ENCODE measurements at regions not wholly inside any gene's neighbourhood (a gene's known extent, or its start where the extent isn't known, plus 50 kb on each side); places are given as distances from the start of the nearest gene placed in this dataset.

- H3K79me2 ChIP-seq: no peaks in the 10 kb centered on the region
- H4K20me1 ChIP-seq (ENCODE audit: insufficient read depth, poor library complexity, severe bottlenecking): no peaks in the 10 kb centered on the region
- no peaks in the 10 kb centered on the region for H3K4me1 ChIP-seq (ENCODE audit: insufficient read depth)
- TF ChIP-seq CTCF (IDR thresholded peaks at IDR 0.05; ENCODE audit: poor library complexity): no peak
- no peak for TF ChIP-seq EZH2phosphoT487 (IDR thresholded peaks at IDR 0.05; ENCODE audit: low read depth, severe bottlenecking, unreplicated experiment)
- TF ChIP-seq EZH2 (IDR thresholded peaks at IDR 0.05; ENCODE audit: borderline replicate concordance): no peak
- H3K27ac ChIP-seq: no peak overlapping the region
- no peak overlapping the region for H3K4me2 ChIP-seq
- H3K36me3 ChIP-seq (replicated peaks; ENCODE audit: insufficient read depth, low read depth): no peaks in the 10 kb centered on the region
- 96% methylated on average over 3 of the region's 3 CpGs for WGBS (ENCODE audit: low lambda C conversion rate, missing lambda C conversion rate)
- H3K4me3 ChIP-seq: no peak overlapping the region
- no peak for DNase-seq (ENCODE audit: low spot score)
- H3K9me3 ChIP-seq (ENCODE audit: low read depth): no peaks in the 10 kb centered on the region
- H3K27me3 ChIP-seq: no peaks in the 10 kb centered on the region
- H2AFZ ChIP-seq: no peak overlapping the region
- no peaks in the 10 kb centered on the region for H3K9me2 ChIP-seq (replicated peaks; ENCODE audit: insufficient read depth)
Observed at GRCh38 chr10:64547168-64547567, 1026.0 kb downstream of the REEP3 start.

- no peak overlapping the region for H3K27ac ChIP-seq
- TF ChIP-seq EZH2phosphoT487 (IDR thresholded peaks at IDR 0.05; ENCODE audit: low read depth, severe bottlenecking, unreplicated experiment) (no peak), EZH2 (IDR thresholded peaks at IDR 0.05; ENCODE audit: borderline replicate concordance) (no peak), CTCF (IDR thresholded peaks at IDR 0.05; ENCODE audit: poor library complexity) (no peak)
- H3K36me3 ChIP-seq (replicated peaks; ENCODE audit: insufficient read depth, low read depth): no peaks in the 10 kb centered on the region
- H4K20me1 ChIP-seq (ENCODE audit: insufficient read depth, poor library complexity, severe bottlenecking): no peaks in the 10 kb centered on the region
- no peak overlapping the region for H2AFZ ChIP-seq
- H3K79me2 ChIP-seq: no peaks in the 10 kb centered on the region
- no peak overlapping the region for H3K4me3 ChIP-seq
- H3K4me2 ChIP-seq: no peak overlapping the region
- no peaks in the 10 kb centered on the region for H3K9me3 ChIP-seq (ENCODE audit: low read depth)
- DNase-seq (ENCODE audit: low spot score): no peak
- no peaks in the 10 kb centered on the region for H3K27me3 ChIP-seq
- H3K9me2 ChIP-seq (replicated peaks; ENCODE audit: insufficient read depth): no peaks in the 10 kb centered on the region
- WGBS (ENCODE audit: low lambda C conversion rate, missing lambda C conversion rate): 85% methylated on average over 5 of the region's 5 CpGs
- no peaks in the 10 kb centered on the region for H3K4me1 ChIP-seq (ENCODE audit: insufficient read depth)
Observed at GRCh38 chr10:64555666-64556065, 1034.5 kb downstream of the REEP3 start.

GRCh38 chr10:64558094-64558835 is 1037.1 kb downstream of the REEP3 start:
- no peak overlapping the region for H2AFZ ChIP-seq
- H3K9me3 ChIP-seq (ENCODE audit: low read depth): no peaks in the 10 kb centered on the region
- H3K9me2 ChIP-seq (replicated peaks; ENCODE audit: insufficient read depth): no peaks in the 10 kb centered on the region
- WGBS (ENCODE audit: low lambda C conversion rate, missing lambda C conversion rate): 78% methylated on average over 5 of the region's 5 CpGs
- no peaks in the 10 kb centered on the region for H4K20me1 ChIP-seq (ENCODE audit: insufficient read depth, poor library complexity, severe bottlenecking)
- no peak overlapping the region for H3K4me3 ChIP-seq
- DNase-seq (ENCODE audit: low spot score): no peak
- no peaks in the 10 kb centered on the region for H3K4me1 ChIP-seq (ENCODE audit: insufficient read depth)
- H3K27me3 ChIP-seq: no peaks in the 10 kb centered on the region
- no peaks in the 10 kb centered on the region for H3K36me3 ChIP-seq (replicated peaks; ENCODE audit: insufficient read depth, low read depth)
- H3K27ac ChIP-seq: no peak overlapping the region
- no peak for TF ChIP-seq EZH2 (IDR thresholded peaks at IDR 0.05; ENCODE audit: borderline replicate concordance)
- no peak for TF ChIP-seq CTCF (IDR thresholded peaks at IDR 0.05; ENCODE audit: poor library complexity)
- TF ChIP-seq EZH2phosphoT487 (IDR thresholded peaks at IDR 0.05; ENCODE audit: low read depth, severe bottlenecking, unreplicated experiment): no peak
- no peaks in the 10 kb centered on the region for H3K79me2 ChIP-seq
- H3K4me2 ChIP-seq: no peak overlapping the region

All from hepatocyte (in vitro differentiated cells).